ENCODE measurements at regions not wholly inside any gene's neighbourhood (a gene's known extent, or its start where the extent isn't known, plus 50 kb on each side); places are given as distances from the start of the nearest gene placed in this dataset.

- no peak overlapping the region for H3K27ac ChIP-seq
- ATAC-seq (no peak), DNase-seq (no peak)
- intact Hi-C loops (cut with DNase I): no loop called here
- 40% methylated on average over 4 of the region's 4 CpGs for WGBS (ENCODE audit: insufficient coverage, low coverage, low lambda C conversion rate, missing lambda C conversion rate)
- no peaks in the 10 kb centered on the region for H3K27me3 ChIP-seq
- no peaks in the 10 kb centered on the region for H3K36me3 ChIP-seq
- H3K4me3 ChIP-seq: no peak overlapping the region
- H3K9me3 ChIP-seq: no peaks in the 10 kb centered on the region
- no peaks in the 10 kb centered on the region for H3K4me1 ChIP-seq
- no peak for TF ChIP-seq POLR2A (IDR thresholded peaks at IDR 0.05)
- TF ChIP-seq CTCF (IDR thresholded peaks at IDR 0.05): no peak
Observed at GRCh38 chr1:244758708-244759107, 76.8 kb upstream of the COX20 start.

- no peaks in the 10 kb centered on the region for H3K9me3 ChIP-seq
- no peak overlapping the region for H3K4me3 ChIP-seq
- intact Hi-C loops (cut with DNase I): no loop called here
- DNase-seq (no peak), ATAC-seq (no peak)
- TF ChIP-seq CTCF (IDR thresholded peaks at IDR 0.05) (no peak), POLR2A (IDR thresholded peaks at IDR 0.05) (no peak)
- WGBS (ENCODE audit: insufficient coverage, low coverage, low lambda C conversion rate, missing lambda C conversion rate): 89% methylated on average over 8 of the region's 8 CpGs
- H3K27me3 ChIP-seq: no peaks in the 10 kb centered on the region
- H3K4me1 ChIP-seq: no peaks in the 10 kb centered on the region
- H3K27ac ChIP-seq: no peak overlapping the region
- no peaks in the 10 kb centered on the region for H3K36me3 ChIP-seq
Observed at GRCh38 chr1:244759158-244759557, 76.3 kb upstream of the COX20 start.

GRCh38 chr1:244760471-244760870 is 75.0 kb upstream of the COX20 start:
- Histone ChIP-seq H3K9me3 (no peaks in the 10 kb centered on the region), H3K36me3 (no peaks in the 10 kb centered on the region), H3K4me1 (no peaks in the 10 kb centered on the region), H3K4me3 (no peak overlapping the region), H3K27me3 (no peaks in the 10 kb centered on the region), H3K27ac (no peak overlapping the region)
- WGBS (ENCODE audit: insufficient coverage, low coverage, low lambda C conversion rate, missing lambda C conversion rate): 92% methylated on average over 5 of the region's 8 CpGs
- ATAC-seq (no peak), DNase-seq (no peak)
- TF ChIP-seq CTCF (IDR thresholded peaks at IDR 0.05): no peak
- TF ChIP-seq POLR2A (IDR thresholded peaks at IDR 0.05): no peak
- intact Hi-C loops (cut with DNase I): no loop called here

- H3K9me3 ChIP-seq: no peaks in the 10 kb centered on the region
- intact Hi-C loops (cut with DNase I): no loop called here
- H3K4me3 ChIP-seq: no peak overlapping the region
- no peak overlapping the region for H3K27ac ChIP-seq
- H3K27me3 ChIP-seq: no peaks in the 10 kb centered on the region
- 63% methylated on average over 14 of the region's 18 CpGs for WGBS (ENCODE audit: insufficient coverage, low coverage, low lambda C conversion rate, missing lambda C conversion rate)
- TF ChIP-seq CTCF (IDR thresholded peaks at IDR 0.05) (no peak), POLR2A (IDR thresholded peaks at IDR 0.05) (no peak)
- no peaks in the 10 kb centered on the region for H3K4me1 ChIP-seq
- ATAC-seq (no peak), DNase-seq (no peak)
- H3K36me3 ChIP-seq: no peaks in the 10 kb centered on the region
Observed at GRCh38 chr1:244761279-244761678, 74.2 kb upstream of the COX20 start.

- H3K36me3 ChIP-seq: no peaks in the 10 kb centered on the region
- ATAC-seq: no peak
- no peaks in the 10 kb centered on the region for H3K9me3 ChIP-seq
- 78% methylated on average over 1 of the region's 1 CpG for WGBS (ENCODE audit: insufficient coverage, low coverage, low lambda C conversion rate, missing lambda C conversion rate)
- TF ChIP-seq CTCF (IDR thresholded peaks at IDR 0.05) (no peak), POLR2A (IDR thresholded peaks at IDR 0.05) (no peak)
- intact Hi-C loops (cut with DNase I): no loop called here
- no peak for DNase-seq
- no peaks in the 10 kb centered on the region for H3K4me1 ChIP-seq
- no peak overlapping the region for H3K4me3 ChIP-seq
- no peak overlapping the region for H3K27ac ChIP-seq
- H3K27me3 ChIP-seq: no peaks in the 10 kb centered on the region
Observed at GRCh38 chr1:244762629-244763028, 72.8 kb upstream of the COX20 start.
